GM12878 (cell line): ENCODE measurements at regions not wholly inside any gene's neighbourhood (a gene's known extent, or its start where the extent isn't known, plus 50 kb on each side); places are given as distances from the start of the nearest gene placed in this dataset.

Source experiments
- CREB1 ChIP-seq: IDR thresholded peaks from 2 replicates; pipeline ENCODE4 v1.6.1; 2012; ENCODE audit warnings: low read depth, mild to moderate bottlenecking, inconsistent platforms
- FOS ChIP-seq: IDR thresholded peaks from 3 replicates; pipeline ENCODE4 v1.6.1; 2011; ENCODE audit warnings: borderline replicate concordance; ENCODE audit not compliant: insufficient read length; ENCODE audit errors: extremely low read depth
- HCFC1 ChIP-seq: fragments of 150-350 bp; IDR thresholded peaks from 2 replicates; pipeline ENCODE4 v1.6.1; 2014; ENCODE audit warnings: low read length
- HDGF ChIP-seq: fragments of 450-650 bp; IDR thresholded peaks from 2 replicates; pipeline ENCODE4 v1.6.1; 2016; ENCODE audit warnings: antibody characterized with exemption
- IKZF1 ChIP-seq: fragments of 450-650 bp; conservative IDR thresholded peaks from 2 replicates; pipeline ENCODE4 v1.6.1; 2017; ENCODE audit warnings: antibody characterized with exemption, mild to moderate bottlenecking
- IRF4 ChIP-seq: IDR thresholded peaks from 2 replicates; pipeline ENCODE4 v1.6.1; 2011; ENCODE audit warnings: low read depth, low read length
- MTA2 ChIP-seq: fragments of 450-650 bp; IDR thresholded peaks from 2 replicates; pipeline ENCODE4 v1.6.1; 2016; ENCODE audit warnings: low read depth, mild to moderate bottlenecking, moderate library complexity
- NR2F1 ChIP-seq: fragments of 450-650 bp; conservative IDR thresholded peaks from 2 replicates; pipeline ENCODE4 v1.6.1; 2017; ENCODE audit warnings: mild to moderate bottlenecking
- POU2F2 ChIP-seq: IDR thresholded peaks from 3 replicates; pipeline ENCODE4 v1.6.1; 2011; ENCODE audit warnings: low read depth, mild to moderate bottlenecking, low read length, borderline replicate concordance
- PRDM15 ChIP-seq: fragments of 450-650 bp; formaldehyde crosslinking; IDR thresholded peaks from 2 replicates; pipeline ENCODE4 v1.4.0; 2020; ENCODE audit warnings: mild to moderate bottlenecking, moderate library complexity
- SREBF1 ChIP-seq: IDR thresholded peaks from 2 replicates; pipeline ENCODE4 v1.6.1; 2012; ENCODE audit warnings: mild to moderate bottlenecking, low read length
- ZNF384 ChIP-seq: IDR thresholded peaks from 2 replicates; pipeline ENCODE4 v1.6.1; 2012; ENCODE audit warnings: low read depth, mild to moderate bottlenecking, low read length, improper control_type of control experiment, borderline replicate concordance
- ZNF687 ChIP-seq: fragments of 450-650 bp; IDR thresholded peaks from 2 replicates; pipeline ENCODE4 v1.6.1; 2017; ENCODE audit warnings: mild to moderate bottlenecking, moderate library complexity
- TF ChIP-seq, protein P1 (sequence below): fragments of 150-350 bp; IDR thresholded peaks from 2 replicates; pipeline ENCODE4 v1.6.1; 2014; ENCODE audit warnings: mild to moderate bottlenecking, low read depth, low read length
- TF ChIP-seq, protein P2 (sequence below): fragments of 450-650 bp; IDR thresholded peaks from 2 replicates; pipeline ENCODE4 v1.6.1; 2018; ENCODE audit warnings: borderline replicate concordance, mild to moderate bottlenecking; ENCODE audit not compliant: partially characterized antibody

DNA sequence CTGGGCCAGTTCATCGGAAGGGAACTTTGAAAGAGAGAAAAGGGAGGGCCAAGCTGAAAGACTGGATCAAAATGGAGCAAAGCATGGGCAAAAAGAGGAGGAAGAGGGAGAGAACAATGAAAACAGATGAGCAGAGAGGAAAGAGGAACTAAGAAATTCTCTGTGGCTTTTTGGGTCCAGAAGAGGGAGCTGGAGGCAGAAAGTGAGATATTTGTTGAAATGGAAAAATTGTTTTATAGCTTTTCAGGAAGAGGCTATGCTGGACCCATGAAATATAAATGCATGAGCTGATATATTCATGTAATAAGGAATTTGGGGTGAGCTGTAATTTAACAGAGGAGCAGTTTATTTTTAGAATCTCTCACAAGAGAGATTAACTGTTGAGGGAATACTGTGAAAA lies 457.3 kb downstream of the DMAC1 start (continued):
- TF ChIP-seq PRDM15 (CRISPR knock-in tag) (no peak), FOS (no peak), MTA2 (peak; percentile 49; the same call in 1 of the 2 replicates), IRF4 (0 out of 2 replicates have a peak, but pooled peaks have one; percentile 32), ZNF384 (no peak), CREB1 (no peak), HDGF (no peak), HCFC1 (no peak), SREBF1 (no peak), POU2F2 (no peak), NR2F1 (no peak), IKZF1 (peak; percentile 75; the same call in 1 of the 2 replicates), ZNF687 (no peak)
- TF ChIP-seq, protein P1, sequence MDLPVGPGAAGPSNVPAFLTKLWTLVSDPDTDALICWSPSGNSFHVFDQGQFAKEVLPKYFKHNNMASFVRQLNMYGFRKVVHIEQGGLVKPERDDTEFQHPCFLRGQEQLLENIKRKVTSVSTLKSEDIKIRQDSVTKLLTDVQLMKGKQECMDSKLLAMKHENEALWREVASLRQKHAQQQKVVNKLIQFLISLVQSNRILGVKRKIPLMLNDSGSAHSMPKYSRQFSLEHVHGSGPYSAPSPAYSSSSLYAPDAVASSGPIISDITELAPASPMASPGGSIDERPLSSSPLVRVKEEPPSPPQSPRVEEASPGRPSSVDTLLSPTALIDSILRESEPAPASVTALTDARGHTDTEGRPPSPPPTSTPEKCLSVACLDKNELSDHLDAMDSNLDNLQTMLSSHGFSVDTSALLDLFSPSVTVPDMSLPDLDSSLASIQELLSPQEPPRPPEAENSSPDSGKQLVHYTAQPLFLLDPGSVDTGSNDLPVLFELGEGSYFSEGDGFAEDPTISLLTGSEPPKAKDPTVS, result no peak
- TF ChIP-seq, protein P2, sequence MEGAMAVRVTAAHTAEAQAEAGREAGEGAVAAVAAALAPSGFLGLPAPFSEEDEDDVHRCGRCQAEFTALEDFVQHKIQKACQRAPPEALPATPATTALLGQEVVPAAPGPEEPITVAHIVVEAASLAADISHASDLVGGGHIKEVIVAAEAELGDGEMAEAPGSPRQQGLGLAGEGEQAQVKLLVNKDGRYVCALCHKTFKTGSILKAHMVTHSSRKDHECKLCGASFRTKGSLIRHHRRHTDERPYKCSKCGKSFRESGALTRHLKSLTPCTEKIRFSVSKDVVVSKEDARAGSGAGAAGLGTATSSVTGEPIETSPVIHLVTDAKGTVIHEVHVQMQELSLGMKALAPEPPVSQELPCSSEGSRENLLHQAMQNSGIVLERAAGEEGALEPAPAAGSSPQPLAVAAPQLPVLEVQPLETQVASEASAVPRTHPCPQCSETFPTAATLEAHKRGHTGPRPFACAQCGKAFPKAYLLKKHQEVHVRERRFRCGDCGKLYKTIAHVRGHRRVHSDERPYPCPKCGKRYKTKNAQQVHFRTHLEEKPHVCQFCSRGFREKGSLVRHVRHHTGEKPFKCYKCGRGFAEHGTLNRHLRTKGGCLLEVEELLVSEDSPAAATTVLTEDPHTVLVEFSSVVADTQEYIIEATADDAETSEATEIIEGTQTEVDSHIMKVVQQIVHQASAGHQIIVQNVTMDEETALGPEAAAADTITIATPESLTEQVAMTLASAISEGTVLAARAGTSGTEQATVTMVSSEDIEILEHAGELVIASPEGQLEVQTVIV, result no peak
- TF ChIP-seq, all 136 proteins: peak for 11
